Panc1 (cell line): ENCODE measurements at regions not wholly inside any gene's neighbourhood (a gene's known extent, or its start where the extent isn't known, plus 50 kb on each side); places are given as distances from the start of the nearest gene placed in this dataset.

Source experiments
- CTCF ChIP-seq: fragments of 450-650 bp; IDR thresholded peaks from 2 replicates; pipeline ENCODE4 v1.5.1; 2017; ENCODE audit warnings: mild to moderate bottlenecking
- POLR2AphosphoS5 ChIP-seq: IDR thresholded peaks from 2 replicates; pipeline ENCODE4 v1.6.1; 2012; ENCODE audit warnings: mild to moderate bottlenecking, low read depth, low read length, moderate library complexity
- SIN3A ChIP-seq: IDR thresholded peaks from 2 replicates; pipeline ENCODE4 v1.6.1; 2012; ENCODE audit warnings: low read depth, mild to moderate bottlenecking, low read length, moderate library complexity, borderline replicate concordance; ENCODE audit not compliant: insufficient read depth

GRCh38 chr20:22984606-22985005 is 50.5 kb upstream of the SSTR4 start:
- no peak for TF ChIP-seq CTCF
- no peak for TF ChIP-seq POLR2AphosphoS5
- no peak for TF ChIP-seq SIN3A
